AG09319 (cell line): ENCODE measurements at regions not wholly inside any gene's neighbourhood (a gene's known extent, or its start where the extent isn't known, plus 50 kb on each side); places are given as distances from the start of the nearest gene placed in this dataset.

Experiments used
- DNase-seq: peaks from one replicate; pipeline ENCODE4 v3.0.0-alpha.2; 2010; ENCODE audit warnings: low read depth; ENCODE audit errors: extremely low read depth
- TF ChIP-seq, protein P1 (sequence below): IDR thresholded peaks from 2 replicates; pipeline ENCODE4 v1.5.1; 2011; ENCODE audit warnings: low read depth, mild to moderate bottlenecking, inconsistent platforms, low read length, moderate library complexity

GRCh38 chr6:132933090-132933489 is 118.7 kb downstream of the RPS12 start:
- TF ChIP-seq, protein P1, sequence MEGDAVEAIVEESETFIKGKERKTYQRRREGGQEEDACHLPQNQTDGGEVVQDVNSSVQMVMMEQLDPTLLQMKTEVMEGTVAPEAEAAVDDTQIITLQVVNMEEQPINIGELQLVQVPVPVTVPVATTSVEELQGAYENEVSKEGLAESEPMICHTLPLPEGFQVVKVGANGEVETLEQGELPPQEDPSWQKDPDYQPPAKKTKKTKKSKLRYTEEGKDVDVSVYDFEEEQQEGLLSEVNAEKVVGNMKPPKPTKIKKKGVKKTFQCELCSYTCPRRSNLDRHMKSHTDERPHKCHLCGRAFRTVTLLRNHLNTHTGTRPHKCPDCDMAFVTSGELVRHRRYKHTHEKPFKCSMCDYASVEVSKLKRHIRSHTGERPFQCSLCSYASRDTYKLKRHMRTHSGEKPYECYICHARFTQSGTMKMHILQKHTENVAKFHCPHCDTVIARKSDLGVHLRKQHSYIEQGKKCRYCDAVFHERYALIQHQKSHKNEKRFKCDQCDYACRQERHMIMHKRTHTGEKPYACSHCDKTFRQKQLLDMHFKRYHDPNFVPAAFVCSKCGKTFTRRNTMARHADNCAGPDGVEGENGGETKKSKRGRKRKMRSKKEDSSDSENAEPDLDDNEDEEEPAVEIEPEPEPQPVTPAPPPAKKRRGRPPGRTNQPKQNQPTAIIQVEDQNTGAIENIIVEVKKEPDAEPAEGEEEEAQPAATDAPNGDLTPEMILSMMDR = no peak
- DNase-seq = no peak

DNA sequence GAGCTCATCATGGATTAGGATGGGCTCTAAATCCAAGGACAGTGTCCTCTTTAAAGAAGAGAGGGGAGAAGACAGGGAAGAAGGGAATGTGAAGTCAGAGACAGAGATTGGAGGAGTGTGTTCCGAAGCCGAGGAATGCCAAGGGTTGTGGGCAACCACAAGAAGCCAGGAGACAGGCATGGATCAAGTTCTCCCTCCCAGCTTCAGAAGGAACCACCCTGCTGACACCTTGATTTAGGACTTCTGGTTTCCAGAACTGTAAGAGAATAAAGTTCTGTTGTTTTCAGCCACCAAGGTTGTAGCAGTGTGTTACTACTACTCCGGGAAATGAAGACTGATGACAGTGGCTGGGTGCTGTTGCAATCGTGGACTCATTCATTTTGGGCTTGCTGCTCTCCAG is 120.1 kb downstream of the RPS12 start:
- TF ChIP-seq, protein P1 = no peak
- no peak for DNase-seq

DNA sequence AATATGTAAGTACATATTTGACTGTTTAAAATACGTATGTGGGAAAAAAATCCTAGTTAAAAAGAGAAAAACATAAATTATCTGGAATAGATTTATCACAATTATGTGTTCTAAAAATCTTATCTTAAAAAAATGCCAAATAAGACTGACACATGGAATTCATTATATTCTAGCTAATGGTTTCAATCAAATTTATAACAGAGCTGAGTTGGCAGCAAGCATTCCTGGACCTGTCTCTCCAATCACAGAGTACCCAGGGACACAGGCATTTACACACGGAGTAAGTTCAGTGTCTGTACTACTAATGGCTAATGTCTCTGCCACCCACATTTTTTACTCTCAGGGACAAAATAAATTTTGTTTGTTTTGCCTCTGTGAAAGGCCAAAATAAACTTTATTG is 122.3 kb downstream of the RPS12 start:
- TF ChIP-seq, protein P1 = no peak
- DNase-seq = no peak

DNA sequence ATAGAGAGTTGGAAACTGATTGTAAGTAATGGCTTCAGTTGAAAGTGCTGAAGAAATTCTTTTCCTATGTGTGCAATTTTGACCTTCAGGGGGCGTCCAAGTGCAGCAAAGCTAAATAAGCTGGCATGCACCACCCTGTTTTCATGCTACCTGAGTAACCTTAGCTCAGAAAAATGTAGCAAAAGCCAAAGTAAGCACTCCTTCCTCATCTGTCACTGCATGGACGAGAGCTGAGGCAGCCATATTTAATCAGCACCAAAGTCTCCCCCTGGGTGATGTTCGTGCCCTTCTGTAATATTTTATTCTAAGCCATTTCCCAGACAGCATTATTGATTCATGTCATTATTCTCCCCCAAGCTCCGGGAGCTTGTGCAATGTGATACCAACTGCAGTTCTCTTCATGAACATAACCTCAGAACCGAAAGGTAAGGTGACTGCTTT is 123.1 kb downstream of the RPS12 start:
- TF ChIP-seq, protein P1 = peak; percentile 60
- DNase-seq = no peak

- DNase-seq = no peak
Observed at GRCh38 chr6:132948889-132949288, 134.5 kb downstream of the RPS12 start.

DNA sequence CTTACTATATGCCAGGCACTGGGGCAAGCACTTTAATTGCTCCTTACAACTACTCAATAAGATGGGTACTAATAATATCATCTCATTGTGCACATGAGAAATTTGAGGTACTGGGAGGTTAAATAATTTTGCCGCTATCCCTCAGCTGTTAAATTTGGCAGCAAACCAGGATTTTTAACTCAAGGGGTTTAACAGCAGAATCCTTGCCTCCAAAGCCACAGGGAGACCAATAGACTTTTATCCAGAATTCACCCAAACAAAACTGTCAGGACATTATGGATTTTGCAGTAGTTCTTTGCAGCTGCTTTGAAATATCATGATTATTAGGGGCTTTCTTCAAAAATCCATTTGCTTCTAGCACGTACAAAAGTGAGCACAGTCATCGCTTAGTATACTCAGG is 136.2 kb downstream of the RPS12 start:
- TF ChIP-seq, protein P1 = no peak
- no peak for DNase-seq

More at GRCh38 chr6:132948889-132949288, 134.5 kb downstream of the RPS12 start:
- TF ChIP-seq, protein P1 = no peak

DNA sequence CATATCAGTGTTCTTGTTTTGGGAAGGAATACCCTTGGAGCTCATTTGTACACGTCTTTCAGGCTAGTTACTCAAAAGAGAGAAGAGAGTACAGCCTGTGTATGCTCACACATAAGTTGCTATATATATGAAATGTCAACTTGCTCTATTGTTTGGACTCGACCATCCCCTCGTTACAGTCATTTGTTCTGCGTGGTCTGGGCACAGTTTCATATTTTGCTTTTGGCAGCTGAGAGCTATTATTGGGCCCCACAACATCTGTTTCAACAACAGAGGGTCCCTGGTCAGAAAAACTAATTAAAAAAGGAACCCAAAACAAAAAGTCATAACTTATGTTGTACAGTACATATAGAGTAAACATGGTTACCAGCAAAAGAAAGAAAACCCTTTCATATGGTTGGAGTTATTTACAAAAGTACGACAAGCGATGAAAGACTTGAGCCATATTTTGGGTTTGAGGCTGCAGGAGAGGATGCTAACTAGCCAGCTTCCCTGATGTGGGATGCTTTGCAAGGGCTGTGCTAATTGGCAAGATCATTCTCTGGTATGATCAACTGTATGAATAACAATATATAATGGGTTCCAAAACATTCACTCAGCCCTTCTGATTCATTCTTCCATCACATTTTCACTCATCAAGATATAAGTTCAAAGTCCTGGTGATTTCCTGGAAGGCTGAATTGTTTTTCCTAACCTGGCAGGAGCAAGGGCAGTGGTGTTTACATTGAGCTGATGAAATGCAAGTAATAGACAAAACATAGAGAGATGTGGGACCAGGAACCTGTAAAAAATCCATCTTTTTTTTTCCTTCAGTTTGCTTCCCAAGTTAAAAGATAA is 137.9 kb downstream of the RPS12 start:
- TF ChIP-seq, protein P1 = no peak
- DNase-seq = no peak
